MM.1S (cell line): ENCODE measurements at regions not wholly inside any gene's neighbourhood (a gene's known extent, or its start where the extent isn't known, plus 50 kb on each side); places are given as distances from the start of the nearest gene placed in this dataset.

Experiments used
- EZH2 ChIP-seq: fragments of 300-600 bp; sonication (generic); optimal IDR thresholded peaks from 2 replicates; pipeline ENCODE3; 2017; ENCODE audit warnings: low read depth, mild to moderate bottlenecking, antibody characterized with exemption, low read length, mixed read lengths
- EZH2phosphoT487 ChIP-seq: fragments of 300-600 bp; sonication (generic); IDR thresholded peaks from 2 replicates; pipeline ENCODE4 v1.6.1; 2018; ENCODE audit warnings: antibody characterized with exemption, low read length
- TF ChIP-seq, protein P1 (sequence below): fragments of 300-600 bp; sonication (generic); IDR thresholded peaks from 2 replicates; pipeline ENCODE4 v1.5.1; 2016; ENCODE audit warnings: antibody characterized with exemption, low read length, mixed read lengths

DNA sequence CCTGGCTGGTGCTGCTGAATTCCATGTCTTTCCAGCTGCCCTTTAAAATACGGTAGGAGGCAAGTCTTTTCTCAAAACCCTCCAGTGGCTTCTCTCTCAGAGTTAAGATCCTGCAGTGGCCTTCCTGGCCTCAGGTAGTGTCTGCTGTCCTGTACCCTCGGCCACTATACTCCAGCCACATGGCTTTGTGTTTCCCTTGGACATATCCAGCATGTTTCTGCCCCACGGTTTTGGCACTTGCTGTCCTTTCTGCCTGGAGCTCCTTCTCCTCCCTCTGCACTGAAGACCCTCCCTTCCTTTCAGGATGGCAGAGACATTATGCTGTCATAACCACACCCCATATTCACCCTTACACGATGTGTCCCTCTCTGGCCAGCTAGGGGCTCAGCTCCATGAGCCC, 76.5 kb upstream of the B3GAT1 start:
- TF ChIP-seq, protein P1, sequence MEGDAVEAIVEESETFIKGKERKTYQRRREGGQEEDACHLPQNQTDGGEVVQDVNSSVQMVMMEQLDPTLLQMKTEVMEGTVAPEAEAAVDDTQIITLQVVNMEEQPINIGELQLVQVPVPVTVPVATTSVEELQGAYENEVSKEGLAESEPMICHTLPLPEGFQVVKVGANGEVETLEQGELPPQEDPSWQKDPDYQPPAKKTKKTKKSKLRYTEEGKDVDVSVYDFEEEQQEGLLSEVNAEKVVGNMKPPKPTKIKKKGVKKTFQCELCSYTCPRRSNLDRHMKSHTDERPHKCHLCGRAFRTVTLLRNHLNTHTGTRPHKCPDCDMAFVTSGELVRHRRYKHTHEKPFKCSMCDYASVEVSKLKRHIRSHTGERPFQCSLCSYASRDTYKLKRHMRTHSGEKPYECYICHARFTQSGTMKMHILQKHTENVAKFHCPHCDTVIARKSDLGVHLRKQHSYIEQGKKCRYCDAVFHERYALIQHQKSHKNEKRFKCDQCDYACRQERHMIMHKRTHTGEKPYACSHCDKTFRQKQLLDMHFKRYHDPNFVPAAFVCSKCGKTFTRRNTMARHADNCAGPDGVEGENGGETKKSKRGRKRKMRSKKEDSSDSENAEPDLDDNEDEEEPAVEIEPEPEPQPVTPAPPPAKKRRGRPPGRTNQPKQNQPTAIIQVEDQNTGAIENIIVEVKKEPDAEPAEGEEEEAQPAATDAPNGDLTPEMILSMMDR: no peak
- TF ChIP-seq EZH2phosphoT487: no peak
- TF ChIP-seq EZH2: no peak
